ENCODE measurements at regions not wholly inside any gene's neighbourhood (a gene's known extent, or its start where the extent isn't known, plus 50 kb on each side); places are given as distances from the start of the nearest gene placed in this dataset.
"Not testable (repeated sequence)": the region's sequence is repeated elsewhere in the genome, so short reads cannot be mapped to it uniquely, and the experiment has no call there.

DNA sequence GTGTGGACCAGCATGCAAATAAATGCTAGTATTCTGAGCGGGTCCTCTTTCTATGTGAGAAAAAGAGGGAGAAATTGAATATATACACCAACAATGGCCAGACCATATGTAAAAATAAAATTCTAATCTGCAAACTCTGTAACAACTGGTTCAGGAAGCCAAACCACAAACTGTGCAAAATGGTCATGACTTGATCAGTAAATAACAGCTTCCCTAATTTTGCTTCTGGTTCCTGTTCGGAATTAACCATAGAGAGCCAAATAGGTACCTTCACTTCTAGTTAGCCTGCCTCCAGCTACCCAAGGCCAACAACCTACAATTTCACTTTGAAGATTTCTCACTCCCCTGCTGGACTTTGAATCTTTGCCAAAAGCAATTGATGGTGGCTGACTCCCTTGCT is 1313.2 kb downstream of the ADGRL3 start:
- no peak for DNase-seq (ENCODE audit: extremely low read depth, insufficient read length)
- Histone ChIP-seq H3K4me3 (replicated peaks; ENCODE audit: low read depth, low read length) (no peak overlapping the region), H3K27me3 (replicated peaks; ENCODE audit: control insufficient read depth, insufficient read depth, low read length) (no peaks in the 10 kb centered on the region), H3K36me3 (ENCODE audit: control insufficient read depth, insufficient read depth, low read length) (no peaks in the 10 kb centered on the region)
- TF ChIP-seq, protein P1, sequence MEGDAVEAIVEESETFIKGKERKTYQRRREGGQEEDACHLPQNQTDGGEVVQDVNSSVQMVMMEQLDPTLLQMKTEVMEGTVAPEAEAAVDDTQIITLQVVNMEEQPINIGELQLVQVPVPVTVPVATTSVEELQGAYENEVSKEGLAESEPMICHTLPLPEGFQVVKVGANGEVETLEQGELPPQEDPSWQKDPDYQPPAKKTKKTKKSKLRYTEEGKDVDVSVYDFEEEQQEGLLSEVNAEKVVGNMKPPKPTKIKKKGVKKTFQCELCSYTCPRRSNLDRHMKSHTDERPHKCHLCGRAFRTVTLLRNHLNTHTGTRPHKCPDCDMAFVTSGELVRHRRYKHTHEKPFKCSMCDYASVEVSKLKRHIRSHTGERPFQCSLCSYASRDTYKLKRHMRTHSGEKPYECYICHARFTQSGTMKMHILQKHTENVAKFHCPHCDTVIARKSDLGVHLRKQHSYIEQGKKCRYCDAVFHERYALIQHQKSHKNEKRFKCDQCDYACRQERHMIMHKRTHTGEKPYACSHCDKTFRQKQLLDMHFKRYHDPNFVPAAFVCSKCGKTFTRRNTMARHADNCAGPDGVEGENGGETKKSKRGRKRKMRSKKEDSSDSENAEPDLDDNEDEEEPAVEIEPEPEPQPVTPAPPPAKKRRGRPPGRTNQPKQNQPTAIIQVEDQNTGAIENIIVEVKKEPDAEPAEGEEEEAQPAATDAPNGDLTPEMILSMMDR (IDR thresholded peaks at IDR 0.05; ENCODE audit: insufficient read depth, low read length, poor library complexity, severe bottlenecking) = no peak

DNA sequence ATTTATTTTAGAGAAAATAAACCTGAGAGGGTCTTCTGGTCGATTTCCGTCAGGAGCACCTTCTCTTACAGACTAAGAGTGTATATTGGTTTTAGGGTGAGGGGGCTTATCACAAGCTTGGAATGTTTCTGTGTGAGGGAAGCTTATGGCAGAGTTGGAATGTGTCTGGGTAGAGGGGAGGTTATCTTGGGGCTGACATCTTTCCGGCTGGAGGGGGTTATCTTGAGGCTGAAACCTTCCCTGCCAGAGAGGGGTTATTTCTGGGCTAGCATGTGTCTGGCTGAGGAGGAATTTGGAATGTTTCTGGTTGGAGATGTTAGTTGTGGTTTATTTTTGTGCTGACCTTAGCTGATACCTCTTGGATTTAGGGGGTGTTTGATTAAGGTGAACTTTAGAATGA is 1312.1 kb downstream of the ADGRL3 start:
- TF ChIP-seq, protein P1 (IDR thresholded peaks at IDR 0.05; ENCODE audit: insufficient read depth, low read length, poor library complexity, severe bottlenecking) = no peak
- no peak for DNase-seq (ENCODE audit: extremely low read depth, insufficient read length)
- H3K36me3 ChIP-seq (ENCODE audit: control insufficient read depth, insufficient read depth, low read length) = no peaks in the 10 kb centered on the region
- no peak overlapping the region for H3K4me3 ChIP-seq (replicated peaks; ENCODE audit: low read depth, low read length)
- H3K27me3 ChIP-seq (replicated peaks; ENCODE audit: control insufficient read depth, insufficient read depth, low read length) = no peaks in the 10 kb centered on the region

DNA sequence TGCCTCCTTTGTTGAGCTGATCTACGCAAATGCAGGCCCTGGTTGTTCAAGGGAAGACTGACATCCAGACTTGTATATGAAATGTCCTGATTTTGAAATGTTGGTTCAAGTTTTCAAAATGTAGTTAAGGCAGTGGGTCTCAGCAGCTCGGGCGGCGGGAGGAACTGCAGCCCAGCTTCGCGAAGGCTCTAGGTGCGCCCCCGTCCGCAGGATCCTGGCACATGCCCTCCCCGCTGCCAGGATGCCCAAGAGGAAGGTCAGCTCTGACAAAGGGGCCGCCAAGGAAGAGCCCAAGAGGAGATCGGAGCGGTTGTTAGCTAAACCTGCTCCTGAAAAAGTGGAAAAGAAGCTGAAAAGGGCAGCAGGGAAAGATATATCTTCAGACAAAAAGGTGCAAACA is 1310.1 kb downstream of the ADGRL3 start:
- H3K36me3 ChIP-seq (ENCODE audit: control insufficient read depth, insufficient read depth, low read length) = no peaks in the 10 kb centered on the region
- no peak for DNase-seq (ENCODE audit: extremely low read depth, insufficient read length)
- TF ChIP-seq, protein P1 (IDR thresholded peaks at IDR 0.05; ENCODE audit: insufficient read depth, low read length, poor library complexity, severe bottlenecking) = no peak
- H3K27me3 ChIP-seq (replicated peaks; ENCODE audit: control insufficient read depth, insufficient read depth, low read length) = no peaks in the 10 kb centered on the region
- no peak overlapping the region for H3K4me3 ChIP-seq (replicated peaks; ENCODE audit: low read depth, low read length)

DNA sequence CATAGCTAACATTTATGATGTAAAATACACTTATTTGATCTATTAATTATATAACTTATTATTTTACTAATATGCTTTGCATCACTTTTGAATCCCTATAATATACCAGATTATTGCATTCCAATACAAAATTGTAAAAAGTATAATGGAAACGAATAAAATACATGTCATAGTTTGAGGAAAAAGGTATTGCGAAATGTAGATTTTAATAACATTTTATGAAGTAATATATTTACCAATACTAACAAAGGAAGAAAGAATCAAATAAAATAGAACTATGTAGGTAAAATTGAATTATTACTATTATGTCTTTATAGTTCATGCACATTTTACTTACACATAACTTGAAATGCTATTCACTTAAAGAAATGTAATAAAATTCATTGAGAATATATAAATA is 1300.2 kb downstream of the ADGRL3 start:
- TF ChIP-seq, protein P1 (IDR thresholded peaks at IDR 0.05; ENCODE audit: insufficient read depth, low read length, poor library complexity, severe bottlenecking) = no peak
- DNase-seq (ENCODE audit: extremely low read depth, insufficient read length) = no peak
- H3K4me3 ChIP-seq (replicated peaks; ENCODE audit: low read depth, low read length) = no peak overlapping the region

DNA sequence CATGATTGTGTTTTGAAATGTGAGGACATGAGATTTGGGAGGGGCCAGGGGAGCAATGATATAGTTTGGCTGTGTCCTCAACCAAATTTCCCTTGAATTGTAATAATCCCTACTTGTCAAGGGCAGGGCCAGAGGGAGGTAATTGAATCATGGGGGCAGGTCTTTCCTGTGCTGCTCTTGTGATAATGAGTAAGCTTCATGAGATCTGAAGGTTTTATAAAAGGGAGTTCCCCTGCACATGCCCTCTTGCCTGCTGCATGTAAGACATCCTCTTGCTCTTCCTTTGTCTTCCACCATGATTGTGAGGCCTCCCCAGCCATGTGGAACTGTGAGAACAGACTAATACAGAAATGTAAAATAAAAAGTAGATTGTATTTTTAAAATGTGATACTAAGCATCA is 1294.9 kb downstream of the ADGRL3 start:
- H3K36me3 ChIP-seq (ENCODE audit: control insufficient read depth, insufficient read depth, low read length) = no peaks in the 10 kb centered on the region
- no peak for DNase-seq (ENCODE audit: extremely low read depth, insufficient read length)
- no peak overlapping the region for H3K4me3 ChIP-seq (replicated peaks; ENCODE audit: low read depth, low read length)
- TF ChIP-seq, protein P1 (IDR thresholded peaks at IDR 0.05; ENCODE audit: insufficient read depth, low read length, poor library complexity, severe bottlenecking) = no peak
- H3K27me3 ChIP-seq (replicated peaks; ENCODE audit: control insufficient read depth, insufficient read depth, low read length) = no peaks in the 10 kb centered on the region

More for the DNA sequence above, 1300.2 kb downstream of the ADGRL3 start:
- Histone ChIP-seq H3K27me3 (replicated peaks; ENCODE audit: control insufficient read depth, insufficient read depth, low read length) (no peaks in the 10 kb centered on the region), H3K36me3 (ENCODE audit: control insufficient read depth, insufficient read depth, low read length) (no peaks in the 10 kb centered on the region)

DNA sequence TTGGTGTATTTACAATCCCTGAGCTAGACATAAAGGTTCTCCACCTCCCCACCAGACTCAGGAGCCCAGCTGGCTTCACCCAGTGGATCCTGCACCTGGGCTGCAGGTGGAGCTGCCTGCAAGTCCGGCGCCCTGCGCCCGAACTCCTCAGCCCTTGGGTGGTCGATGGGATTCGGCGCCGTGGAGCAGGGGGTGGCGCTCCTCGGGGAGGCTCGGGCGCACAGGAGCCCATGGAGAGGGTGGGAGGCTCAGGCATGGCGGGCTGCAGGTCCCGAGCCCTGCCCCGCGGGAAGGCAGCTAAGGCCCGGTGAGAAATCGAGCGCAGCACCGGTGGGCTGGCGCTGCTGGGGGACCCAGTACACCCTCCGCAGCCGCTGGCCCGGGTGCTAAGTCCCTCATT is 1291.6 kb downstream of the ADGRL3 start:
- not testable (repeated sequence) for DNase-seq (ENCODE audit: extremely low read depth, insufficient read length); H3K4me3 ChIP-seq (replicated peaks; ENCODE audit: low read depth, low read length); H3K36me3 ChIP-seq (ENCODE audit: control insufficient read depth, insufficient read depth, low read length)

More for the DNA sequence above, 1291.6 kb downstream of the ADGRL3 start:
- H3K27me3 ChIP-seq (replicated peaks; ENCODE audit: control insufficient read depth, insufficient read depth, low read length) = not testable (repeated sequence)

Data from GM06990 (cell line).